Central memory CD8-positive, alpha-beta T cell (primary cell): ENCODE measurements at regions not wholly inside any gene's neighbourhood (a gene's known extent, or its start where the extent isn't known, plus 50 kb on each side); places are given as distances from the start of the nearest gene placed in this dataset.

Source experiments
- ATAC-seq: fragments of 150-1000 bp; cut with Tn5 transposase; replicated peaks from 2 replicates; pipeline ENCODE4 v1.10.0; 2022; ENCODE audit warnings: mild to moderate bottlenecking, moderate FRiP score, moderate number of reproducible peaks; ENCODE audit not compliant: poor library complexity, severe bottlenecking; ENCODE audit errors: extremely low read depth
- DNase-seq, 2 donors: peaks; one replicate each; pipeline ENCODE4 v3.0.0; 2021; ENCODE audit warnings: low spot score in 2 of 2
- H3K27ac Mint-ChIP-seq: one replicate; pipeline ENCODE4 v1.8.0; 2022; ENCODE audit warnings: low read depth, mild to moderate bottlenecking, moderate library complexity, mixed read lengths
- H3K27me3 Mint-ChIP-seq: one replicate; pipeline ENCODE4 v1.8.0; 2022; ENCODE audit warnings: mixed read lengths
- H3K36me3 Mint-ChIP-seq: one replicate; pipeline ENCODE4 v1.8.0; 2022; ENCODE audit warnings: mild to moderate bottlenecking, moderate library complexity, mixed read lengths; ENCODE audit not compliant: insufficient read depth
- H3K4me1 Mint-ChIP-seq: one replicate; pipeline ENCODE4 v1.8.0; 2022; ENCODE audit warnings: mixed read lengths
- H3K4me3 Mint-ChIP-seq: one replicate; pipeline ENCODE4 v1.8.0; 2022; ENCODE audit warnings: mild to moderate bottlenecking, moderate library complexity, mixed read lengths
- H3K9me3 Mint-ChIP-seq: one replicate; pipeline ENCODE4 v1.8.0; 2022; ENCODE audit warnings: mixed read lengths

GRCh38 chr9:31671011-31671410 is 713.4 kb upstream of the ACO1 start:
- no peak overlapping the region for H3K27ac Mint-ChIP-seq
- H3K4me1 Mint-ChIP-seq, result no peaks in the 10 kb centered on the region
- H3K9me3 Mint-ChIP-seq, result no peaks in the 10 kb centered on the region
- no peaks in the 10 kb centered on the region for H3K27me3 Mint-ChIP-seq
- ATAC-seq, result no peak
- no peak for DNase-seq
- no peaks in the 10 kb centered on the region for H3K36me3 Mint-ChIP-seq
- H3K4me3 Mint-ChIP-seq, result no peak overlapping the region

- H3K4me1 Mint-ChIP-seq, result no peaks in the 10 kb centered on the region
- H3K27ac Mint-ChIP-seq, result no peak overlapping the region
- no peak overlapping the region for H3K4me3 Mint-ChIP-seq
- no peaks in the 10 kb centered on the region for H3K9me3 Mint-ChIP-seq
- H3K36me3 Mint-ChIP-seq, result no peaks in the 10 kb centered on the region
- no peak for DNase-seq
- ATAC-seq, result no peak
- no peaks in the 10 kb centered on the region for H3K27me3 Mint-ChIP-seq
These were observed 710.2 kb upstream of the ACO1 start for GRCh38 chr9:31674264-31674663.

GRCh38 chr9:31677415-31677814 is 707.0 kb upstream of the ACO1 start:
- no peak for ATAC-seq
- H3K4me1 Mint-ChIP-seq, result no peaks in the 10 kb centered on the region
- DNase-seq, result no peak
- no peaks in the 10 kb centered on the region for H3K27me3 Mint-ChIP-seq
- H3K4me3 Mint-ChIP-seq, result no peak overlapping the region
- H3K9me3 Mint-ChIP-seq, result no peaks in the 10 kb centered on the region
- H3K36me3 Mint-ChIP-seq, result no peaks in the 10 kb centered on the region
- no peak overlapping the region for H3K27ac Mint-ChIP-seq

GRCh38 chr9:31677877-31678276 is 706.6 kb upstream of the ACO1 start:
- Mint-ChIP-seq H3K4me1 (no peaks in the 10 kb centered on the region), H3K27me3 (no peaks in the 10 kb centered on the region), H3K9me3 (no peaks in the 10 kb centered on the region), H3K36me3 (no peaks in the 10 kb centered on the region), H3K4me3 (no peak overlapping the region), H3K27ac (no peak overlapping the region)
- ATAC-seq, result no peak
- no peak for DNase-seq

GRCh38 chr9:31683116-31683515 is 701.3 kb upstream of the ACO1 start:
- H3K9me3 Mint-ChIP-seq, result no peaks in the 10 kb centered on the region

GRCh38 chr9:31697956-31698355 is 686.5 kb upstream of the ACO1 start:
- ATAC-seq, result no peak
- Mint-ChIP-seq H3K27me3 (no peaks in the 10 kb centered on the region), H3K9me3 (no peaks in the 10 kb centered on the region), H3K4me1 (no peaks in the 10 kb centered on the region), H3K4me3 (no peak overlapping the region), H3K27ac (no peak overlapping the region), H3K36me3 (no peaks in the 10 kb centered on the region)
- no peak for DNase-seq

More at GRCh38 chr9:31683116-31683515, 701.3 kb upstream of the ACO1 start:
- Mint-ChIP-seq H3K27me3 (no peaks in the 10 kb centered on the region), H3K27ac (no peak overlapping the region), H3K36me3 (no peaks in the 10 kb centered on the region), H3K4me1 (no peaks in the 10 kb centered on the region), H3K4me3 (no peak overlapping the region)
- no peak for DNase-seq
- ATAC-seq, result no peak

GRCh38 chr9:31699836-31700235 is 684.6 kb upstream of the ACO1 start:
- DNase-seq, result no peak
- Mint-ChIP-seq H3K27me3 (no peaks in the 10 kb centered on the region), H3K9me3 (no peaks in the 10 kb centered on the region), H3K27ac (no peak overlapping the region), H3K4me3 (no peak overlapping the region), H3K4me1 (no peaks in the 10 kb centered on the region), H3K36me3 (no peaks in the 10 kb centered on the region)
- no peak for ATAC-seq

- no peaks in the 10 kb centered on the region for H3K36me3 Mint-ChIP-seq
- H3K9me3 Mint-ChIP-seq, result no peaks in the 10 kb centered on the region
- no peaks in the 10 kb centered on the region for H3K4me1 Mint-ChIP-seq
- DNase-seq (no peak), ATAC-seq (no peak)
- no peak overlapping the region for H3K27ac Mint-ChIP-seq
- H3K27me3 Mint-ChIP-seq, result no peaks in the 10 kb centered on the region
- H3K4me3 Mint-ChIP-seq, result no peak overlapping the region
These were observed 684.0 kb upstream of the ACO1 start for GRCh38 chr9:31700252-31701045.

- Mint-ChIP-seq H3K9me3 (no peaks in the 10 kb centered on the region), H3K27ac (no peak overlapping the region), H3K4me3 (no peak overlapping the region), H3K4me1 (no peaks in the 10 kb centered on the region), H3K36me3 (no peaks in the 10 kb centered on the region), H3K27me3 (no peaks in the 10 kb centered on the region)
- DNase-seq, result no peak
- no peak for ATAC-seq
These were observed 681.5 kb upstream of the ACO1 start for GRCh38 chr9:31702957-31703356.

- Mint-ChIP-seq H3K27ac (no peak overlapping the region), H3K4me3 (no peak overlapping the region), H3K27me3 (no peaks in the 10 kb centered on the region), H3K4me1 (no peaks in the 10 kb centered on the region), H3K36me3 (no peaks in the 10 kb centered on the region), H3K9me3 (no peaks in the 10 kb centered on the region)
- ATAC-seq, result no peak
- no peak for DNase-seq
These were observed 669.2 kb upstream of the ACO1 start for GRCh38 chr9:31715250-31715649.

- no peak overlapping the region for H3K27ac Mint-ChIP-seq
These were observed 665.2 kb upstream of the ACO1 start for GRCh38 chr9:31719262-31719661.

GRCh38 chr9:31730398-31730797 is 654.0 kb upstream of the ACO1 start:
- H3K27ac Mint-ChIP-seq, result no peak overlapping the region
- no peaks in the 10 kb centered on the region for H3K36me3 Mint-ChIP-seq
- no peak overlapping the region for H3K4me3 Mint-ChIP-seq
- H3K27me3 Mint-ChIP-seq, result no peaks in the 10 kb centered on the region
- ATAC-seq, result no peak
- no peaks in the 10 kb centered on the region for H3K9me3 Mint-ChIP-seq
- no peak for DNase-seq
- no peaks in the 10 kb centered on the region for H3K4me1 Mint-ChIP-seq

More at GRCh38 chr9:31719262-31719661, 665.2 kb upstream of the ACO1 start:
- H3K27me3 Mint-ChIP-seq, result no peaks in the 10 kb centered on the region
- no peak for DNase-seq
- H3K9me3 Mint-ChIP-seq, result peaks cover 4% of the 10 kb centered on the region
- H3K4me3 Mint-ChIP-seq, result no peak overlapping the region
- H3K36me3 Mint-ChIP-seq, result no peaks in the 10 kb centered on the region
- ATAC-seq, result no peak
- no peaks in the 10 kb centered on the region for H3K4me1 Mint-ChIP-seq

- H3K27me3 Mint-ChIP-seq, result no peaks in the 10 kb centered on the region
- no peaks in the 10 kb centered on the region for H3K4me1 Mint-ChIP-seq
- H3K27ac Mint-ChIP-seq, result no peak overlapping the region
- no peak overlapping the region for H3K4me3 Mint-ChIP-seq
- no peaks in the 10 kb centered on the region for H3K9me3 Mint-ChIP-seq
- no peaks in the 10 kb centered on the region for H3K36me3 Mint-ChIP-seq
- ATAC-seq (no peak), DNase-seq (no peak)
These were observed 651.3 kb upstream of the ACO1 start for GRCh38 chr9:31733166-31733565.
